BE2C (cell line): ENCODE measurements at regions not wholly inside any gene's neighbourhood (a gene's known extent, or its start where the extent isn't known, plus 50 kb on each side); places are given as distances from the start of the nearest gene placed in this dataset.

ENCODE experiments used
- DNase-seq: peaks from one replicate; pipeline ENCODE4 v3.0.0-alpha.2; 2020
- H3K27me3 ChIP-seq: fragments of 250-450 bp; sonication (Bioruptor Pico); 2 replicates; pipeline ENCODE4 v1.5.1; 2020; ENCODE audit warnings: mild to moderate bottlenecking
- H3K36me3 ChIP-seq: fragments of 250-450 bp; sonication (Bioruptor Pico); 2 replicates; pipeline ENCODE4 v1.5.1; 2020; ENCODE audit warnings: mild to moderate bottlenecking
- H3K4me1 ChIP-seq: fragments of 250-450 bp; sonication (Bioruptor Pico); 2 replicates; pipeline ENCODE4 v1.5.1; 2020
- H3K4me3 ChIP-seq: 2 replicates; pipeline ENCODE4 v1.5.1; 2011; ENCODE audit warnings: low read depth, low read length
- H3K9me3 ChIP-seq: fragments of 250-450 bp; sonication (Bioruptor Pico); 2 replicates; pipeline ENCODE4 v1.5.1; 2020
- CTCF ChIP-seq: IDR thresholded peaks from 2 replicates; pipeline ENCODE4 v1.5.1; 2012; ENCODE audit warnings: mild to moderate bottlenecking, low read depth, low read length

- DNase-seq = no peak
- Histone ChIP-seq H3K4me1 (no peaks in the 10 kb centered on the region), H3K27me3 (no peaks in the 10 kb centered on the region), H3K9me3 (no peaks in the 10 kb centered on the region), H3K4me3 (no peak overlapping the region), H3K36me3 (no peaks in the 10 kb centered on the region)
- TF ChIP-seq CTCF = no peak
Observed at GRCh38 chr21:26226724-26227123, 56.2 kb upstream of the APP start.

- H3K4me1 ChIP-seq = no peaks in the 10 kb centered on the region
- no peak for DNase-seq
Observed at GRCh38 chr21:26225046-26225445, 54.5 kb upstream of the APP start.

GRCh38 chr21:26224366-26224765 lies 53.8 kb upstream of the APP start:
- Histone ChIP-seq H3K4me1 (no peaks in the 10 kb centered on the region), H3K36me3 (no peaks in the 10 kb centered on the region), H3K9me3 (no peaks in the 10 kb centered on the region), H3K4me3 (no peak overlapping the region), H3K27me3 (no peaks in the 10 kb centered on the region)
- no peak for DNase-seq
- TF ChIP-seq CTCF = no peak

More at GRCh38 chr21:26225046-26225445, 54.5 kb upstream of the APP start:
- TF ChIP-seq CTCF = no peak
- Histone ChIP-seq H3K4me3 (no peak overlapping the region), H3K27me3 (no peaks in the 10 kb centered on the region), H3K36me3 (no peaks in the 10 kb centered on the region), H3K9me3 (no peaks in the 10 kb centered on the region)
